Muscle layer of colon (tissue), 2 donors: ENCODE measurements at regions not wholly inside any gene's neighbourhood (a gene's known extent, or its start where the extent isn't known, plus 50 kb on each side); places are given as distances from the start of the nearest gene placed in this dataset.

Source experiments
- H3K27ac ChIP-seq: one replicate; pipeline ENCODE4 v1.7.0; 2013; ENCODE audit warnings: low read depth, mild to moderate bottlenecking, low read length, moderate library complexity
- H3K27me3 ChIP-seq, 2 donors: one replicate each; pipeline ENCODE4 v1.7.0; 2013; ENCODE audit warnings: low read length in 2 of 2, mild to moderate bottlenecking in 2 of 2; ENCODE audit not compliant: insufficient read depth in 2 of 2, control insufficient read depth in 1 of 2
- H3K36me3 ChIP-seq: one replicate; pipeline ENCODE4 v1.7.0; 2013; ENCODE audit warnings: mild to moderate bottlenecking, low read length; ENCODE audit not compliant: insufficient read depth
- H3K4me1 ChIP-seq: one replicate; pipeline ENCODE4 v1.7.0; 2013; ENCODE audit warnings: mild to moderate bottlenecking, low read length; ENCODE audit not compliant: insufficient read depth
- H3K4me3 ChIP-seq, 2 donors: one replicate each; pipeline ENCODE4 v1.7.0; 2013; ENCODE audit warnings: low read length in 2 of 2, low read depth in 1 of 2, mild to moderate bottlenecking in 1 of 2, moderate library complexity in 1 of 2
- H3K9ac ChIP-seq: one replicate; pipeline ENCODE4 v1.7.0; 2013; ENCODE audit warnings: low read length
- H3K9me3 ChIP-seq: one replicate; pipeline ENCODE4 v1.7.0; 2013; ENCODE audit warnings: mild to moderate bottlenecking, low read length
- donor health status: abdominal sarcoma.
- donor health status: Adenocarcinoma of cecum.

GRCh38 chr3:117706756-117707155 lies 997.2 kb downstream of the TUSC7 start:
- no peaks in the 10 kb centered on the region for H3K27me3 ChIP-seq
- H3K9ac ChIP-seq = no peak overlapping the region
- no peak overlapping the region for H3K4me3 ChIP-seq
- no peaks in the 10 kb centered on the region for H3K36me3 ChIP-seq
- H3K27ac ChIP-seq = no peak overlapping the region
- H3K9me3 ChIP-seq = no peaks in the 10 kb centered on the region
- H3K4me1 ChIP-seq = peaks cover 6% of the 10 kb centered on the region

GRCh38 chr3:117708601-117709000 lies 999.0 kb downstream of the TUSC7 start:
- H3K27me3 ChIP-seq = no peaks in the 10 kb centered on the region
- H3K9ac ChIP-seq = no peak overlapping the region
- H3K4me3 ChIP-seq = no peak overlapping the region
- H3K4me1 ChIP-seq = peaks cover 6% of the 10 kb centered on the region
- H3K36me3 ChIP-seq = no peaks in the 10 kb centered on the region
- no peaks in the 10 kb centered on the region for H3K9me3 ChIP-seq
- no peak overlapping the region for H3K27ac ChIP-seq

GRCh38 chr3:117709108-117709507 lies 999.5 kb downstream of the TUSC7 start:
- no peak overlapping the region for H3K4me3 ChIP-seq
- H3K27me3 ChIP-seq = no peaks in the 10 kb centered on the region
- no peaks in the 10 kb centered on the region for H3K36me3 ChIP-seq
- H3K9ac ChIP-seq = no peak overlapping the region
- no peaks in the 10 kb centered on the region for H3K9me3 ChIP-seq
- peaks cover 6% of the 10 kb centered on the region for H3K4me1 ChIP-seq
- H3K27ac ChIP-seq = no peak overlapping the region

GRCh38 chr3:117710501-117710900 lies 1000.9 kb downstream of the TUSC7 start:
- H3K27me3 ChIP-seq = no peaks in the 10 kb centered on the region
- H3K4me3 ChIP-seq = no peak overlapping the region
- H3K9ac ChIP-seq = no peak overlapping the region
- H3K27ac ChIP-seq = no peak overlapping the region
- H3K36me3 ChIP-seq = no peaks in the 10 kb centered on the region
- peaks cover 6% of the 10 kb centered on the region for H3K4me1 ChIP-seq
- no peaks in the 10 kb centered on the region for H3K9me3 ChIP-seq

- Histone ChIP-seq H3K27ac (no peak overlapping the region), H3K9ac (no peak overlapping the region), H3K4me1 (no peaks in the 10 kb centered on the region), H3K36me3 (no peaks in the 10 kb centered on the region), H3K9me3 (no peaks in the 10 kb centered on the region), H3K4me3 (no peak overlapping the region), H3K27me3 (no peaks in the 10 kb centered on the region)
Observed at GRCh38 chr3:117719316-117719926, 1009.8 kb downstream of the TUSC7 start.

- Histone ChIP-seq H3K9ac (no peak overlapping the region), H3K27me3 (no peaks in the 10 kb centered on the region), H3K4me3 (no peak overlapping the region), H3K4me1 (no peaks in the 10 kb centered on the region), H3K9me3 (no peaks in the 10 kb centered on the region), H3K27ac (no peak overlapping the region), H3K36me3 (no peaks in the 10 kb centered on the region)
Observed at GRCh38 chr3:117721866-117722265, 1012.3 kb downstream of the TUSC7 start.

- Histone ChIP-seq H3K4me1 (no peaks in the 10 kb centered on the region), H3K9me3 (no peaks in the 10 kb centered on the region), H3K36me3 (no peaks in the 10 kb centered on the region), H3K27me3 (no peaks in the 10 kb centered on the region), H3K4me3 (no peak overlapping the region), H3K9ac (no peak overlapping the region), H3K27ac (no peak overlapping the region)
Observed at GRCh38 chr3:117722856-117723255, 1013.3 kb downstream of the TUSC7 start.

- Histone ChIP-seq H3K9me3 (no peaks in the 10 kb centered on the region), H3K4me1 (no peaks in the 10 kb centered on the region), H3K27ac (no peak overlapping the region), H3K27me3 (no peaks in the 10 kb centered on the region), H3K9ac (no peak overlapping the region), H3K36me3 (no peaks in the 10 kb centered on the region), H3K4me3 (no peak overlapping the region)
Observed at GRCh38 chr3:117723825-117724224, 1014.2 kb downstream of the TUSC7 start.

GRCh38 chr3:117725314-117725713 lies 1015.7 kb downstream of the TUSC7 start:
- no peak overlapping the region for H3K4me3 ChIP-seq
- no peak overlapping the region for H3K9ac ChIP-seq
- H3K36me3 ChIP-seq = no peaks in the 10 kb centered on the region
- no peaks in the 10 kb centered on the region for H3K27me3 ChIP-seq
- H3K9me3 ChIP-seq = no peaks in the 10 kb centered on the region
- H3K27ac ChIP-seq = no peak overlapping the region
- H3K4me1 ChIP-seq = no peaks in the 10 kb centered on the region

- no peak overlapping the region for H3K4me3 ChIP-seq
- no peaks in the 10 kb centered on the region for H3K9me3 ChIP-seq
- no peak overlapping the region for H3K27ac ChIP-seq
- no peaks in the 10 kb centered on the region for H3K36me3 ChIP-seq
- no peaks in the 10 kb centered on the region for H3K27me3 ChIP-seq
- H3K4me1 ChIP-seq = no peaks in the 10 kb centered on the region
- no peak overlapping the region for H3K9ac ChIP-seq
Observed at GRCh38 chr3:117726776-117727175, 1017.2 kb downstream of the TUSC7 start.

GRCh38 chr3:117728226-117728625 lies 1018.6 kb downstream of the TUSC7 start:
- no peak overlapping the region for H3K27ac ChIP-seq
- H3K27me3 ChIP-seq = no peaks in the 10 kb centered on the region
- H3K9me3 ChIP-seq = no peaks in the 10 kb centered on the region
- H3K36me3 ChIP-seq = no peaks in the 10 kb centered on the region
- no peaks in the 10 kb centered on the region for H3K4me1 ChIP-seq
- H3K9ac ChIP-seq = no peak overlapping the region
- H3K4me3 ChIP-seq = no peak overlapping the region

- H3K9me3 ChIP-seq = no peaks in the 10 kb centered on the region
- H3K4me1 ChIP-seq = no peaks in the 10 kb centered on the region
- no peak overlapping the region for H3K9ac ChIP-seq
- no peaks in the 10 kb centered on the region for H3K27me3 ChIP-seq
- no peaks in the 10 kb centered on the region for H3K36me3 ChIP-seq
- H3K4me3 ChIP-seq = no peak overlapping the region
- H3K27ac ChIP-seq = no peak overlapping the region
Observed at GRCh38 chr3:117734496-117734895, 1024.9 kb downstream of the TUSC7 start.
